ENCODE measurements at regions not wholly inside any gene's neighbourhood (a gene's known extent, or its start where the extent isn't known, plus 50 kb on each side); places are given as distances from the start of the nearest gene placed in this dataset.

GRCh38 chr5:145548097-145548496 is 287.0 kb downstream of the PRELID2 start:
- DNase-seq (ENCODE audit: low read depth, low spot score): no peak
- TF ChIP-seq POLR2AphosphoS5 (IDR thresholded peaks at IDR 0.05; ENCODE audit: borderline replicate concordance, low read depth, low read length): no peak
- no peak for TF ChIP-seq FOXP2 (optimal IDR thresholded peaks at IDR 0.05; ENCODE audit: control extremely low read depth, extremely low read length, insufficient read depth)
- TF ChIP-seq EZH2 (IDR thresholded peaks at IDR 0.05): no peak
- no peak overlapping the region for H3K4me3 ChIP-seq

GRCh38 chr5:145544401-145544800 is 290.7 kb downstream of the PRELID2 start:
- TF ChIP-seq EZH2 (IDR thresholded peaks at IDR 0.05) (no peak), FOXP2 (optimal IDR thresholded peaks at IDR 0.05; ENCODE audit: control extremely low read depth, extremely low read length, insufficient read depth) (no peak), POLR2AphosphoS5 (IDR thresholded peaks at IDR 0.05; ENCODE audit: borderline replicate concordance, low read depth, low read length) (no peak)
- DNase-seq (ENCODE audit: low read depth, low spot score): no peak
- H3K9ac ChIP-seq (ENCODE audit: insufficient read length): no peak overlapping the region
- H3K27ac ChIP-seq: no peak overlapping the region
- no peaks in the 10 kb centered on the region for H3K9me3 ChIP-seq (ENCODE audit: low read depth, low read length)
- no peak overlapping the region for H3K4me3 ChIP-seq
- H3K36me3 ChIP-seq (ENCODE audit: insufficient read depth, low read length): no peaks in the 10 kb centered on the region

More at GRCh38 chr5:145548097-145548496, 287.0 kb downstream of the PRELID2 start:
- no peak overlapping the region for H3K27ac ChIP-seq
- no peak overlapping the region for H3K9ac ChIP-seq (ENCODE audit: insufficient read length)
- H3K36me3 ChIP-seq (ENCODE audit: insufficient read depth, low read length): no peaks in the 10 kb centered on the region
- no peaks in the 10 kb centered on the region for H3K9me3 ChIP-seq (ENCODE audit: low read depth, low read length)

DNA sequence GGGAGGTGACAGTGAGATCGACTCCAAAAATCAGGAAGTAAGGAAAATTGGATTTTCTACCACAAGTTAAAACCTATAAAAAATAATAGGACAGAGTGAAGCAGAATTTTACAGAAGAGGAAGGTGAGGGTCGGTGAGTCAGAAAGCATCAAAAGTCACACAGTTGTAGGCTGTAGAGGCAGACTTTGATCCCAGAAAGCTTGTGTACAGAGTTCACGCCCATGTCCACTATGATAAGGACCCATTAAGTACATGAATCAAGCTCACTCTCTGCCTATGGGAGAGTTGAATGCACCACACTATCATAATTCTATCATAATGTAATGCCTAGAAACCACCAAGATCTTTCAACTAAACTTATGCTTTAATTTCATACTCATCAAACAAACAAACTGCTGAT is 291.2 kb downstream of the PRELID2 start:
- Histone ChIP-seq H3K9me3 (ENCODE audit: low read depth, low read length) (no peaks in the 10 kb centered on the region), H3K36me3 (ENCODE audit: insufficient read depth, low read length) (no peaks in the 10 kb centered on the region), H3K4me3 (no peak overlapping the region), H3K9ac (ENCODE audit: insufficient read length) (no peak overlapping the region), H3K27ac (no peak overlapping the region)
- no peak for DNase-seq (ENCODE audit: low read depth, low spot score)
- TF ChIP-seq POLR2AphosphoS5 (IDR thresholded peaks at IDR 0.05; ENCODE audit: borderline replicate concordance, low read depth, low read length) (no peak), FOXP2 (optimal IDR thresholded peaks at IDR 0.05; ENCODE audit: control extremely low read depth, extremely low read length, insufficient read depth) (no peak), EZH2 (IDR thresholded peaks at IDR 0.05) (no peak)

GRCh38 chr5:145540375-145540774 is 294.8 kb downstream of the PRELID2 start:
- Histone ChIP-seq H3K9me3 (ENCODE audit: low read depth, low read length) (no peaks in the 10 kb centered on the region), H3K4me3 (no peak overlapping the region), H3K9ac (ENCODE audit: insufficient read length) (no peak overlapping the region), H3K36me3 (ENCODE audit: insufficient read depth, low read length) (no peaks in the 10 kb centered on the region), H3K27ac (no peak overlapping the region)
- DNase-seq (ENCODE audit: low read depth, low spot score): no peak
- TF ChIP-seq FOXP2 (optimal IDR thresholded peaks at IDR 0.05; ENCODE audit: control extremely low read depth, extremely low read length, insufficient read depth) (no peak), POLR2AphosphoS5 (IDR thresholded peaks at IDR 0.05; ENCODE audit: borderline replicate concordance, low read depth, low read length) (no peak), EZH2 (IDR thresholded peaks at IDR 0.05) (no peak)

DNA sequence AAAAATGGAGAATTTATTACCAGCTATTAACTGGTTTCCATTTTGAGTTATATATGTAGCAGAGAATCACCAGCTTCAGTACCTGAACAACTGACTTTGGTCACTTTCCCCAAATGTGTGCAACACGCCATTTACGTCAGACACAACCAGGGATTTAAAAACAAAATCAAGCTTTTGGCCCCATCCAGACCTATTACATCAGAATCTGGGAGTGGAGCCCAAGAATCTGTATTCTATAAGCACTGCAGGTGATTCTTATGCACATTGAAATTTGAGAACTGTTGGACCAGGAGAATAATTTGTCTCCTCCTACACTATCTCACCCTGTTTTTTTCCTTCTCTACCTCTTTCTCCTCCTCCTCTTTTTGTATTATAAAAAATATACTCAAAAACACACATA is 295.9 kb downstream of the PRELID2 start:
- Histone ChIP-seq H3K9me3 (ENCODE audit: low read depth, low read length) (no peaks in the 10 kb centered on the region), H3K27ac (no peak overlapping the region), H3K4me3 (no peak overlapping the region), H3K36me3 (ENCODE audit: insufficient read depth, low read length) (no peaks in the 10 kb centered on the region), H3K9ac (ENCODE audit: insufficient read length) (no peak overlapping the region)
- TF ChIP-seq EZH2 (IDR thresholded peaks at IDR 0.05): no peak
- TF ChIP-seq FOXP2 (optimal IDR thresholded peaks at IDR 0.05; ENCODE audit: control extremely low read depth, extremely low read length, insufficient read depth): no peak
- no peak for TF ChIP-seq POLR2AphosphoS5 (IDR thresholded peaks at IDR 0.05; ENCODE audit: borderline replicate concordance, low read depth, low read length)
- DNase-seq (ENCODE audit: low read depth, low spot score): no peak

- no peak for DNase-seq (ENCODE audit: low read depth, low spot score)
- no peak for TF ChIP-seq FOXP2 (optimal IDR thresholded peaks at IDR 0.05; ENCODE audit: control extremely low read depth, extremely low read length, insufficient read depth)
- no peak for TF ChIP-seq EZH2 (IDR thresholded peaks at IDR 0.05)
- Histone ChIP-seq H3K27ac (no peak overlapping the region), H3K4me3 (no peak overlapping the region), H3K9ac (ENCODE audit: insufficient read length) (no peak overlapping the region), H3K9me3 (ENCODE audit: low read depth, low read length) (no peaks in the 10 kb centered on the region), H3K36me3 (ENCODE audit: insufficient read depth, low read length) (no peaks in the 10 kb centered on the region)
These were observed 299.0 kb downstream of the PRELID2 start for GRCh38 chr5:145536133-145536532.

DNA sequence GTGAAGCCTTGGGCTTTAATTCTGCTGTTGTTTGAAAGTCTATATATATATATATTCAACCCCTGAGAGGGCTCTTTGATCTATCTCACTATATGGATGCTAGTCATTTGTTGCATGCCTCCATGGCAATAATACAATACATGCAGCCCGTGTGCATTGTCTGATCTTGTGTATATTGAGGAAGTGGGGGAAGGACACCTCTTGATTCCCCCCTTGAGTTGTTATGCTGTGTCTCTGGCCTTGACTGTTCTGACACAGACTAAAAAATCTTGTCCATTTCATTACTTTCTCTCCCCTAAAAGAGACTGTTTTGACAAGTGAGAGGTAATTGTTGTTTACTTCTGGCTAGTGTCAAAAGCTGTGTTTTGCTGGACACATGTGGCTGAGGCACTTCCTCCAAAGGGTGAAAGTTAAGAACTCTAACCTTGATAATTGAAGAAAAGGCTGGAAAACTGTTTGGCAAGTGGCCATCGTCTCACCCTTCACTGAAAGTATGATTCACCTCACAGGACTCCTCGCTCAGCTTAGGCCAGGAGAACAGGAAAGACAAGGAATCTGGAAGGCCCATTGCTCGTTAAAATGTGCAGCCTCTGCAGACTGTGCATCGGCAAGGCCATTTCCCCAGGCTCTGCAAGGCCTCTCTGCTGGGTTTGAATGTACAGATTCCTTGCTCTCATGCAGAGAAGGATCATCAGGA is 304.0 kb downstream of the PRELID2 start:
- no peak overlapping the region for H3K9ac ChIP-seq (ENCODE audit: insufficient read length)

DNA sequence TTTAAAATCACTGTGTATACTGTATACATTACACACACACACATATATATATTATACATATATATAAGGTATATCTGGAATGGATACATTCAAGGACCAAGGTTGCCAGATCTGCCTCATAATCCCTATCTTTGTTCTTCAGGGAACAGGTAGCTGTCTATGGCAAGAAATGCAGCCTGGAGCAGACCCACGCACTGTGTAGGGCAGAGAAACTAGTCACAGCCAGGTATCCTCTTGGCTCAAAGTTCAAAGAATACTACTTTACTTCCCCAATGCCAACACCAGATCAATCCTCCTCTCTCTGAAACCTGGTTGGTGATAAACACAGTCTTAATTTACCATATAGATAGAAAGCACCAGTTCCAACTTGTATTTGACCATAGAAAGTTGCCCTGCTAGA is 313.6 kb downstream of the PRELID2 start:
- H3K9ac ChIP-seq (ENCODE audit: insufficient read length): no peak overlapping the region
- no peak overlapping the region for H3K4me3 ChIP-seq
- no peak for DNase-seq (ENCODE audit: low read depth, low spot score)
- H3K27ac ChIP-seq: no peak overlapping the region
- H3K36me3 ChIP-seq (ENCODE audit: insufficient read depth, low read length): no peaks in the 10 kb centered on the region
- no peaks in the 10 kb centered on the region for H3K9me3 ChIP-seq (ENCODE audit: low read depth, low read length)
- TF ChIP-seq POLR2AphosphoS5 (IDR thresholded peaks at IDR 0.05; ENCODE audit: borderline replicate concordance, low read depth, low read length) (no peak), FOXP2 (optimal IDR thresholded peaks at IDR 0.05; ENCODE audit: control extremely low read depth, extremely low read length, insufficient read depth) (no peak), EZH2 (IDR thresholded peaks at IDR 0.05) (no peak)

More for the DNA sequence above, 304.0 kb downstream of the PRELID2 start:
- DNase-seq (ENCODE audit: low read depth, low spot score): no peak
- H3K4me3 ChIP-seq: no peak overlapping the region
- TF ChIP-seq POLR2AphosphoS5 (IDR thresholded peaks at IDR 0.05; ENCODE audit: borderline replicate concordance, low read depth, low read length): no peak
- H3K9me3 ChIP-seq (ENCODE audit: low read depth, low read length): no peaks in the 10 kb centered on the region
- no peak overlapping the region for H3K27ac ChIP-seq
- no peaks in the 10 kb centered on the region for H3K36me3 ChIP-seq (ENCODE audit: insufficient read depth, low read length)

GRCh38 chr5:145521066-145521465 is 314.1 kb downstream of the PRELID2 start:
- no peak overlapping the region for H3K9ac ChIP-seq (ENCODE audit: insufficient read length)
- no peak overlapping the region for H3K4me3 ChIP-seq
- DNase-seq (ENCODE audit: low read depth, low spot score): no peak
- H3K27ac ChIP-seq: no peak overlapping the region
- TF ChIP-seq POLR2AphosphoS5 (IDR thresholded peaks at IDR 0.05; ENCODE audit: borderline replicate concordance, low read depth, low read length) (no peak), FOXP2 (optimal IDR thresholded peaks at IDR 0.05; ENCODE audit: control extremely low read depth, extremely low read length, insufficient read depth) (no peak), EZH2 (IDR thresholded peaks at IDR 0.05) (no peak)
- no peaks in the 10 kb centered on the region for H3K9me3 ChIP-seq (ENCODE audit: low read depth, low read length)
- H3K36me3 ChIP-seq (ENCODE audit: insufficient read depth, low read length): no peaks in the 10 kb centered on the region

Data from SK-N-MC (cell line).